BLaER1 treated with 17β-estradiol and CSF1 and Interleukin-3, amounts not matched to agents 10 nM and 100 nM (cell line): ENCODE measurements at regions not wholly inside any gene's neighbourhood (a gene's known extent, or its start where the extent isn't known, plus 50 kb on each side); places are given as distances from the start of the nearest gene placed in this dataset.
A peak's percentile ranks its signal among the peaks of the same experiment; 100 is the strongest.

Experiments used
- H3K27ac ChIP-seq, 11 experiments: shearing (Covaris generic); formaldehyde crosslinking; 2 replicates each; pipeline ENCODE4 v1.8.1; 2022
- H3K27me3 ChIP-seq, 11 experiments: shearing (Covaris generic); formaldehyde crosslinking; 2 replicates each; pipeline ENCODE4 v1.8.1; 2022
- H3K36me3 ChIP-seq, 11 experiments: shearing (Covaris generic); formaldehyde crosslinking; 2 replicates each; pipeline ENCODE4 v1.8.1; 2022
- H3K4me1 ChIP-seq, 10 experiments: shearing (Covaris generic); formaldehyde crosslinking; 2 replicates each; pipeline ENCODE4 v1.8.1; 2022
- H3K4me2 ChIP-seq, 11 experiments: shearing (Covaris generic); formaldehyde crosslinking; 2 replicates each; pipeline ENCODE4 v1.8.1; 2022
- H3K4me3 ChIP-seq, 10 experiments: shearing (Covaris generic); formaldehyde crosslinking; 2 replicates each; pipeline ENCODE4 v1.8.1; 2022
- H3K9ac ChIP-seq, 11 experiments: shearing (Covaris generic); formaldehyde crosslinking; 2 replicates each; pipeline ENCODE4 v1.8.1; 2022
- H3K9me3 ChIP-seq, 11 experiments: shearing (Covaris generic); formaldehyde crosslinking; replicated peaks in 1 of 11; 2 replicates each; pipeline ENCODE4 v1.8.1; 2022
- H4K20me1 ChIP-seq, 11 experiments: shearing (Covaris generic); formaldehyde crosslinking; 2 replicates each; pipeline ENCODE4 v1.8.1; 2022
- Cebpa-rat ChIP-seq, 11 experiments: shearing (Covaris generic); IDR thresholded peaks; 2 replicates each; pipeline ENCODE4 v1.8.1; 2022

DNA sequence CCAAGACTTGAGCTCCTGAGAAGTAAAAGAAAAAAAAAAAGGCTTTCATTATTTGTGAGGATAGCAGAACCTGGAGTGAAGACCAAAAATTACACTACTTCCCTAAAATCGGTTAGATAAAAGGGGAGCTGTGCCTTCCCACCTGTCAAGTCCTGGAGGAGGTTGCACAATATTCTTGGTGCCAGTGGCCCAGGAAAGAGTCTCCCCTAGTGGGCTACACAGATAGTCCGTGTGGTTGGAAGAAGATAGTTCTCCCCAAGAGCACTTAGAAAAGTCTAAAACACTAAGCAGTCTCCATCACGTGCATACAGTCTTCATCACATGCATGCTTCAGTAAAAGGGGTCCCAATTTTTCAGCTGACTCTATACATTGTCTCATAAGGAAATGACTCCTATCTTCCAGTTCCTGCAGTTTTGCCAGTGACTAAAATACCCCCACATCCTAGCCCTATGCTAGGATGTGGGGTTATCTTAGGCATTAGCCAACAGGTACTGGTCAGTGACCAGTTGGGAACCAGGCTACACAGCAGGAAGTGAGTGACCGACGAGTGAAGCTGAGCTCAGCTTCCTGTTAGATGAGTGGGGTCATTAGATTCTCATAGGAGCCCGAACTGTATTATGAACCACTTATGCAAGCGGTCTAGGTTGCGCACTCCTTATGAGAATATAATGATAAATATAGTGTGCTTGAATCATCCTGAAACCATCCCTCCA is 199.5 kb upstream of the FAM83B start:
- Histone ChIP-seq H3K27me3 (no peaks in the 10 kb centered on the region), H3K9me3 (no peaks in the 10 kb centered on the region), H3K27ac (no peak overlapping the region), H4K20me1 (no peaks in the 10 kb centered on the region), H3K4me2 (no peak overlapping the region), H3K36me3 (no peaks in the 10 kb centered on the region), H3K9ac (no peak overlapping the region), H3K4me1 (no peaks in the 10 kb centered on the region), H3K4me3 (no peak overlapping the region)
- no peak for TF ChIP-seq Cebpa-rat (IDR thresholded peaks at IDR 0.05)

DNA sequence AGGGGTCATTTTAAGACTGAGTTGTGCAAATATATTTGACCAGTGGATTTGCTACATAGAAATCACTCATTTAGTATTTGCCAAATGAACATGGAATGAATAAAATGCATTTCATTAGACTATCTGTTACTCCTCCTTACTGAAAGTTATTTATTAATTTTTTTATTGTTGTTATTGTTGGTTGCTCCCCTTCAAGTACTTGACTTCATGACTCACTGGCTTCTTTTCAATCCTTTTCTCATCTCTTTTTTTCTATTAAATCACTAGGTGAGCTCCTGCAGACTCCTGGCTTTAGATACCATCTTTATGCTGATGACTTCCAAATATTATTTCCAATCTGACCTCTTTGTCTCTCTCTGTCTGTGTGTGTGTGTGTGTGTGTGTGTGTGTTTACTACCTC is 192.2 kb upstream of the FAM83B start:
- Histone ChIP-seq H3K9me3 (no peaks in the 10 kb centered on the region), H3K4me1 (no peaks in the 10 kb centered on the region), H3K4me2 (no peak overlapping the region)

DNA sequence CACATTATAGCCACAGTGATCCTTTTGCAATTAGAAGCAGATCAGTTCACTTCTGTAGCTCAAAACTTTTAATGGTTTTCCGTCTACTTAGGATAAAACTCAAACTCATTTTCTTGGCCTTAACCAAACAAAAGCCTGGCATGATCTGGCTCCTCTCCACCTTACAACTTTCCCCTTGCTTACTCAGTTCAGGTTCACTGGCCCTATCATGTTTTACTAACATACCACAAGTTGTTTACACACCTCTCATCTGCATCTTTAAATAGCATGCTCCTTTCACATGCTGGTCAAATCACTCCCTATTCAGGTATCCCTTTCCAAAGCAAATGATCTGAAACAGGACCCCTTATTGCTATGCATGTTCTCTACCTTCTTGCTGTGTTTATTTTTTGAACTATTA is 191.4 kb upstream of the FAM83B start:
- Histone ChIP-seq H3K27ac (no peak overlapping the region), H3K27me3 (no peaks in the 10 kb centered on the region), H3K9ac (no peak overlapping the region), H3K4me2 (no peak overlapping the region), H3K9me3 (no peaks in the 10 kb centered on the region), H3K36me3 (no peaks in the 10 kb centered on the region), H4K20me1 (no peaks in the 10 kb centered on the region), H3K4me3 (no peak overlapping the region), H3K4me1 (no peaks in the 10 kb centered on the region)
- TF ChIP-seq Cebpa-rat (IDR thresholded peaks at IDR 0.05), result no peak

More for the DNA sequence above, 192.2 kb upstream of the FAM83B start:
- H3K9ac ChIP-seq, result no peak overlapping the region
- H3K36me3 ChIP-seq, result no peaks in the 10 kb centered on the region
- H3K27me3 ChIP-seq, result no peaks in the 10 kb centered on the region
- no peak overlapping the region for H3K4me3 ChIP-seq
- no peak overlapping the region for H3K27ac ChIP-seq
- no peak for TF ChIP-seq Cebpa-rat (IDR thresholded peaks at IDR 0.05)
- H4K20me1 ChIP-seq, result no peaks in the 10 kb centered on the region

GRCh38 chr6:54665278-54665677 is 181.3 kb upstream of the FAM83B start:
- H3K4me1 ChIP-seq, result no peaks in the 10 kb centered on the region
- no peaks in the 10 kb centered on the region for H3K27me3 ChIP-seq
- peaks cover 17 to 34% (median 27%) of the 10 kb centered on the region in 11 experiments for H3K9me3 ChIP-seq
- H3K36me3 ChIP-seq, result no peaks in the 10 kb centered on the region
- no peak overlapping the region for H3K4me2 ChIP-seq
- H4K20me1 ChIP-seq, result no peaks in the 10 kb centered on the region
- no peak overlapping the region for H3K4me3 ChIP-seq
- no peak overlapping the region for H3K9ac ChIP-seq
- H3K27ac ChIP-seq, result no peak overlapping the region
- TF ChIP-seq Cebpa-rat (IDR thresholded peaks at IDR 0.05), result no peak

DNA sequence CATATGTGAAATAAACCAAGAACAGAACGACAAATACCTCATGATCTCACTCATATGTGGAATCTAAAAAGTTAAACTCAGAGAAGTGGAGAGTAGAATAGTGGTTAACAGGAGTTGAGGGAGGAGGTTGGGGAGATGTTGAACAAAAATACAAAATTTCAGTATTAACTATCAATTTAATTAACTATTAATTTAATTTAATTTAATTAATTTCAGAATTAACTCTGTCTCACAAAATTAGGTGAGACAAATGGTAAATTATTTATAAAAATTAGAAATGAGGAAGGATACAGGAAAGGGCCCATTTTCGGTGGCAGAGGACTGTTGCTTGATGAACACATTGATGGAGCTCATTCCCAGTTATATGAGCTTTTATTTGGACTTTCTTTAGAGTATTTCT is 166.0 kb upstream of the FAM83B start:
- Histone ChIP-seq H3K27me3 (no peaks in the 10 kb centered on the region), H3K9ac (no peak overlapping the region), H3K4me3 (no peak overlapping the region), H3K4me2 (no peak overlapping the region), H3K36me3 (no peaks in the 10 kb centered on the region), H3K9me3 (no peaks in the 10 kb centered on the region), H4K20me1 (no peaks in the 10 kb centered on the region), H3K27ac (no peak overlapping the region), H3K4me1 (no peaks in the 10 kb centered on the region)
- TF ChIP-seq Cebpa-rat (IDR thresholded peaks at IDR 0.05), result no peak

- Histone ChIP-seq H4K20me1 (no peaks in the 10 kb centered on the region), H3K27me3 (no peaks in the 10 kb centered on the region), H3K4me1 (no peaks in the 10 kb centered on the region), H3K27ac (no peak overlapping the region), H3K36me3 (no peaks in the 10 kb centered on the region), H3K4me2 (no peak overlapping the region), H3K9ac (no peak overlapping the region), H3K4me3 (no peak overlapping the region), H3K9me3 (no peaks in the 10 kb centered on the region)
- no peak for TF ChIP-seq Cebpa-rat (IDR thresholded peaks at IDR 0.05)
Measured at GRCh38 chr6:54681267-54681666, 165.3 kb upstream of the FAM83B start.

DNA sequence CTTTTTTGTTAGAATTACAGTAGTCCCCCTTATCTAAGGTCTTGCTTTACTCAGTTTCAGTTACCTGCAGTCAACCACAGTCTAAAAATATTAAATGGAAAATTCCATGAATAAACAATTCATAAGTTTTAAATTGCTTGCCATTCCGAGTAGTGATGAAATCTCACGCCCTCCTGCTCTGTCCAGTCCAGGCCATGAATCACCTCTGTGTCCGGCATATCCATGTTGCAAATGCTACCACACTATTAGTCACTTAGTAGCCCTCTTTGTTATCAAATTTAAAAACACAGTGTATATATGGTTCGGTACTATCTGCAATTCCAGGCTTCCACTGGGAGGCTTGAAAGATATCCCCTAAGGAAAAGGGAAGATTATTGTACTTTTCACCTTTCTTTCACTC is 164.6 kb upstream of the FAM83B start:
- no peak for TF ChIP-seq Cebpa-rat (IDR thresholded peaks at IDR 0.05)
- Histone ChIP-seq H3K4me2 (no peak overlapping the region), H4K20me1 (no peaks in the 10 kb centered on the region), H3K4me3 (no peak overlapping the region), H3K36me3 (no peaks in the 10 kb centered on the region), H3K4me1 (no peaks in the 10 kb centered on the region), H3K27me3 (no peaks in the 10 kb centered on the region), H3K9ac (no peak overlapping the region), H3K27ac (no peak overlapping the region), H3K9me3 (no peaks in the 10 kb centered on the region)

- no peak overlapping the region for H3K9ac ChIP-seq
- no peak for TF ChIP-seq Cebpa-rat (IDR thresholded peaks at IDR 0.05)
- no peak overlapping the region for H3K4me3 ChIP-seq
- H3K4me1 ChIP-seq, result no peaks in the 10 kb centered on the region
- no peak overlapping the region for H3K4me2 ChIP-seq
- H3K27ac ChIP-seq, result no peak overlapping the region
- H3K9me3 ChIP-seq, result no peaks in the 10 kb centered on the region
- H4K20me1 ChIP-seq, result no peaks in the 10 kb centered on the region
- no peaks in the 10 kb centered on the region for H3K36me3 ChIP-seq
- no peaks in the 10 kb centered on the region for H3K27me3 ChIP-seq
Measured at GRCh38 chr6:54689620-54690019, 157.0 kb upstream of the FAM83B start.

DNA sequence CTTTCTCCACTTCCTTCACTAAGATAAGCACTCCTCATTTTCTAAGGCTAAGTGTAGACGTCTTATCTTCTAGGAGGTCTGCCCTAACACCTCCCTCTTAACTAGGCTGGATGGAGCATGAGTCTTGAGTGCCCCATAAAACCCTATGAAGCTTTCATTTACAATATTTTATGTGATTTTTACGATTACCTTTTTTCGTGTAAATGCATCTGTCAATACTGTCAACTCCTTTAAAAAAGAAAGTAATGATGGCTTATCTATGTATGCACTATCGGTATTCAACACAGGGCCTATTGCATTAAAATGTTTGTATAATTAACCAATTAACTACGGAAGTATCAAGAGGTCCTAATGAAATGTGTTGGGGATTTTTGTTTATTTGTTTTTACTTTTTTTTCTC is 156.0 kb upstream of the FAM83B start:
- H3K9ac ChIP-seq, result no peak overlapping the region
- peaks cover 0 to 8% (median 0%) of the 10 kb centered on the region in 10 experiments; a peak in 4 of 20 replicates for H3K4me1 ChIP-seq
- no peaks in the 10 kb centered on the region for H3K27me3 ChIP-seq
- no peaks in the 10 kb centered on the region for H3K9me3 ChIP-seq
- no peaks in the 10 kb centered on the region for H3K36me3 ChIP-seq
- no peak overlapping the region for H3K4me2 ChIP-seq
- H4K20me1 ChIP-seq, result no peaks in the 10 kb centered on the region
- TF ChIP-seq Cebpa-rat (IDR thresholded peaks at IDR 0.05), result no peak
- H3K27ac ChIP-seq, result no peak overlapping the region
- H3K4me3 ChIP-seq, result no peak overlapping the region

DNA sequence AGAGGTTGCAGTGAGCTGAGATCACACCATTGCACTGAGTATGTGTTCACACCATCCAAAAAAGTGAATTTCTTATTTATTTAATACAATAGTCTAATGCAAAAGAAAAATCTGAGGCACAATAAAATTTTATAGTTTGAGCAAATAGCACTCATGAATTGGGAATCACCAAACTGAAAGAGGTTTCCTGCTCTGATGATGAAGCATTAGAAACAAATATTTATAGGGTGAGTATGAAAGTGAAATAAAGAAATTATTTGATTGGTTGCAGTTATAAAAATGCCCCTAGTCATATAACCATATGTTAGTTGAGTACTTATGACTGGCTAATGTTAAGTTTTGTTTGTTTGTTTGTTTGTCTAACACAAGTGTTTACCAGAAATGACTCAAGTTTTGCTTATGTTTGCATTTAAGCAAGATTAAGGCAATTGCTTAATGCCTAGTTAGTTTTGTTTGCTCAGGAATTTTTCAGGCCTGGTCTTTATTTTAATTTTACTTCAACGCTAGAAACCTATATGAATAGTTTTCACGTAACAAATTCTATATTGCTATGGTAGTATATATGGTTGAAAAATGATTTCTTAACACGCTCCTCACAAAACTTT is 151.5 kb upstream of the FAM83B start:
- Histone ChIP-seq H3K9me3 (no peaks in the 10 kb centered on the region), H4K20me1 (no peaks in the 10 kb centered on the region), H3K27ac (no peak overlapping the region), H3K36me3 (no peaks in the 10 kb centered on the region), H3K4me1 (peaks cover 0 to 20% (median 0%) of the 10 kb centered on the region in 10 experiments; a peak in 4 of 20 replicates), H3K9ac (no peak overlapping the region), H3K4me2 (peak overlapping the region in 2 of 11 experiments; percentile 61 to 63; a peak in 3 of 22 replicates), H3K4me3 (no peak overlapping the region), H3K27me3 (no peaks in the 10 kb centered on the region)
- TF ChIP-seq Cebpa-rat (IDR thresholded peaks at IDR 0.05), result no peak
